Suprapubic skin (tissue), 4 donors: ENCODE measurements at regions not wholly inside any gene's neighbourhood (a gene's known extent, or its start where the extent isn't known, plus 50 kb on each side); places are given as distances from the start of the nearest gene placed in this dataset.

Experiments used
- DNase-seq, 2 donors: peaks; one replicate each; pipeline ENCODE4 v3.0.0-alpha.2; 2019; ENCODE audit warnings: low spot score in 2 of 2
- H3K27ac ChIP-seq: fragments of 200-600 bp; sonication (generic); one replicate; pipeline ENCODE4 v1.5.1; 2019
- H3K27me3 ChIP-seq: fragments of 200-600 bp; sonication (generic); one replicate; pipeline ENCODE4 v1.5.1; 2019
- H3K36me3 ChIP-seq: fragments of 200-600 bp; sonication (generic); one replicate; pipeline ENCODE4 v1.5.1; 2019
- H3K4me1 ChIP-seq: fragments of 200-600 bp; sonication (generic); one replicate; pipeline ENCODE4 v1.5.1; 2019
- H3K4me3 ChIP-seq: fragments of 200-600 bp; sonication (generic); one replicate; pipeline ENCODE4 v1.5.1; 2019; ENCODE audit warnings: mild to moderate bottlenecking
- H3K9me3 ChIP-seq: fragments of 200-600 bp; sonication (generic); one replicate; pipeline ENCODE4 v1.5.1; 2019
- EP300 ChIP-seq: sonication (generic); formaldehyde crosslinking; IDR thresholded peaks from one replicate; pipeline ENCODE4 v1.6.1; 2017; ENCODE audit warnings: antibody characterized with exemption
- POLR2A ChIP-seq, 2 donors: fragments of 450-650 bp; IDR thresholded peaks; one replicate each; pipeline ENCODE4 v1.6.1; 2017; ENCODE audit warnings: antibody characterized with exemption in 2 of 2, mild to moderate bottlenecking in 2 of 2, moderate library complexity in 2 of 2
- POLR2AphosphoS5 ChIP-seq, 3 donors: sonication (generic); formaldehyde crosslinking; IDR thresholded peaks; one replicate each; pipeline ENCODE4 v1.6.1; 2017; ENCODE audit warnings: antibody characterized with exemption in 3 of 3
- WGBS: methylation state at CpG from one replicate; pipeline ENCODE4 v1.1.5; 2018; 5-methylcytosine and 5-hydroxymethylcytosine counted together
- TF ChIP-seq, protein P1 (sequence below), 2 donors: fragments of 200-600 bp in 1 of 2; fragments of 450-650 bp in 1 of 2; sonication (generic) in 1 of 2; IDR thresholded peaks; one replicate each; pipeline ENCODE4 v1.5.1; 2016 to 2019; ENCODE audit warnings: antibody characterized with exemption in 2 of 2, mild to moderate bottlenecking in 1 of 2, moderate library complexity in 1 of 2

DNA sequence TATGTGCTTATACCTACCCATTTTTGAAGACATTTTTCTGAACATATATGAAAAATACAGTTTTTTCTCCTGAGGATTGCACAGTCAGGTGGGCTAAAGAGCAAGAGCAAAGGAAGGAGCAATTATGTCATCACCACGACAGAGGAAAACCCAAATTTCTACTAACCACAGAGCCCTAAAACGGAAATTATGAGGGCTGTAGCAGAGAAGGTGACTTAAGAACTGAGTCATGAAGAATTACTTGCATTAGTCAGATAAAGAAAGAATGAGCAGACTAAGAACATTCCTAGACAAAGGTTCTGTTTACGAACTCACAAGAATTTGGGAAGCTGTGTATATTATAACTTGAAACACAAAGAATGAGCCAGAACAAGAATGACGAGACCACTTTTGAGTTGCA lies 974.4 kb downstream of the NXPH1 start:
- H3K27me3 ChIP-seq, result no peaks in the 10 kb centered on the region
- TF ChIP-seq POLR2AphosphoS5 (IDR thresholded peaks at IDR 0.05) (no peak), POLR2A (IDR thresholded peaks at IDR 0.05) (no peak), EP300 (no peak)
- TF ChIP-seq, protein P1, sequence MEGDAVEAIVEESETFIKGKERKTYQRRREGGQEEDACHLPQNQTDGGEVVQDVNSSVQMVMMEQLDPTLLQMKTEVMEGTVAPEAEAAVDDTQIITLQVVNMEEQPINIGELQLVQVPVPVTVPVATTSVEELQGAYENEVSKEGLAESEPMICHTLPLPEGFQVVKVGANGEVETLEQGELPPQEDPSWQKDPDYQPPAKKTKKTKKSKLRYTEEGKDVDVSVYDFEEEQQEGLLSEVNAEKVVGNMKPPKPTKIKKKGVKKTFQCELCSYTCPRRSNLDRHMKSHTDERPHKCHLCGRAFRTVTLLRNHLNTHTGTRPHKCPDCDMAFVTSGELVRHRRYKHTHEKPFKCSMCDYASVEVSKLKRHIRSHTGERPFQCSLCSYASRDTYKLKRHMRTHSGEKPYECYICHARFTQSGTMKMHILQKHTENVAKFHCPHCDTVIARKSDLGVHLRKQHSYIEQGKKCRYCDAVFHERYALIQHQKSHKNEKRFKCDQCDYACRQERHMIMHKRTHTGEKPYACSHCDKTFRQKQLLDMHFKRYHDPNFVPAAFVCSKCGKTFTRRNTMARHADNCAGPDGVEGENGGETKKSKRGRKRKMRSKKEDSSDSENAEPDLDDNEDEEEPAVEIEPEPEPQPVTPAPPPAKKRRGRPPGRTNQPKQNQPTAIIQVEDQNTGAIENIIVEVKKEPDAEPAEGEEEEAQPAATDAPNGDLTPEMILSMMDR (IDR thresholded peaks at IDR 0.05), result no peak
- no peak overlapping the region for H3K4me3 ChIP-seq
- H3K4me1 ChIP-seq, result no peaks in the 10 kb centered on the region
- WGBS, result 61% methylated on average over 4 of the region's 4 CpGs
- no peak overlapping the region for H3K27ac ChIP-seq
- H3K9me3 ChIP-seq, result no peaks in the 10 kb centered on the region
- no peak for DNase-seq
- no peaks in the 10 kb centered on the region for H3K36me3 ChIP-seq

DNA sequence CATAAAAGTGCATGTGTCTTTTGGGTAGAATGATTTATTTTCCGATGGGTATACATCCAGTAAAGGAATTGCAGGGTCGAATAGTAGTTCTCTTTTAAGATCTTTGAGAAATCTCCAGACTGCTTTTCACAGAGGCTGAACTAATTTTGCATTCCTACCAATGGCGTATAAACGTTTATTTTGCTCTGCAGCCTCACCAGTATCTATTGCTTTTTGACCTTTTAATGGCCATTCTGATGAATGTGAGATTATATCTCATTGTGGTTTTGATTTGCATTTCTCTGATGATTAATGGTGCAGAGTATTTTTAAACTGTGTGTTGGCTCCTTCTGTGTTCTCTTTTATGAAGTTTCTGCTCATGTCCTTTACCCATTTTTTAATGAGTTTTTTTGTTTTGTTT lies 1020.1 kb downstream of the NXPH1 start:
- Histone ChIP-seq H3K4me1 (no peaks in the 10 kb centered on the region), H3K27me3 (no peaks in the 10 kb centered on the region), H3K9me3 (no peaks in the 10 kb centered on the region), H3K27ac (no peak overlapping the region), H3K4me3 (no peak overlapping the region), H3K36me3 (no peaks in the 10 kb centered on the region)
- 86% methylated on average over 4 of the region's 4 CpGs for whole genome bisulfite sequencing
- TF ChIP-seq POLR2AphosphoS5 (IDR thresholded peaks at IDR 0.05) (no peak), EP300 (no peak), POLR2A (IDR thresholded peaks at IDR 0.05) (no peak)
- TF ChIP-seq, protein P1 (IDR thresholded peaks at IDR 0.05), result no peak
- no peak for DNase-seq

DNA sequence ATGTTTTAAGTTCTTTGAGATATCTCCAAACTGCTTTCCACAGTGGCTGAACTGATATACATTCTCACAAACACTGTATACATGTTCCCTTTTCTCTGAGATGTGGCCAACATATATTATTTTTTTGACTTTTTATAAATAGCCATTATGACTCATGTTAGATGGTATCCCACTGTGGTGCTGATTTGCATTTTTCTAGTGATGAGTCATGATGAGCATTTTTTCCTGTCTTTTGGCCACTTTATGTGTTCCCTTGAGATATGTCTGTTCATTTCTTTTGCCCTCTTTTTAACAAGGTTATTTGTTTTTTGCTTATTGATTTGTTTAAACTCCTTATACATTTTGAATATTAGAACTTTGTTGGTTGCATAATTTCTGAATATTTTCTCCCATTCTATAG lies 1055.1 kb downstream of the NXPH1 start:
- TF ChIP-seq POLR2AphosphoS5 (IDR thresholded peaks at IDR 0.05) (no peak), EP300 (no peak), POLR2A (IDR thresholded peaks at IDR 0.05) (no peak)
- TF ChIP-seq, protein P1 (IDR thresholded peaks at IDR 0.05), result no peak
- Histone ChIP-seq H3K4me3 (no peak overlapping the region), H3K4me1 (no peaks in the 10 kb centered on the region), H3K9me3 (no peaks in the 10 kb centered on the region), H3K27me3 (no peaks in the 10 kb centered on the region), H3K27ac (no peak overlapping the region), H3K36me3 (no peaks in the 10 kb centered on the region)
- DNase-seq, result no peak

GRCh38 chr7:9498303-9498702 lies 1064.9 kb downstream of the NXPH1 start:
- no peaks in the 10 kb centered on the region for H3K9me3 ChIP-seq
- no peak for DNase-seq
- no peaks in the 10 kb centered on the region for H3K27me3 ChIP-seq
- no peak overlapping the region for H3K27ac ChIP-seq
- H3K4me3 ChIP-seq, result no peak overlapping the region
- H3K36me3 ChIP-seq, result no peaks in the 10 kb centered on the region
- H3K4me1 ChIP-seq, result no peaks in the 10 kb centered on the region
- TF ChIP-seq POLR2A (IDR thresholded peaks at IDR 0.05), result no peak
- TF ChIP-seq EP300, result no peak
- TF ChIP-seq, protein P1 (IDR thresholded peaks at IDR 0.05), result no peak
- no peak for TF ChIP-seq POLR2AphosphoS5 (IDR thresholded peaks at IDR 0.05)
- 41% methylated on average over 3 of the region's 3 CpGs for whole genome bisulfite sequencing

GRCh38 chr7:9502269-9502668 lies 1068.9 kb downstream of the NXPH1 start:
- H3K27ac ChIP-seq, result no peak overlapping the region
- no peaks in the 10 kb centered on the region for H3K4me1 ChIP-seq
- TF ChIP-seq, protein P1 (IDR thresholded peaks at IDR 0.05), result no peak
- TF ChIP-seq POLR2AphosphoS5 (IDR thresholded peaks at IDR 0.05) (no peak), EP300 (no peak), POLR2A (IDR thresholded peaks at IDR 0.05) (no peak)
- no peaks in the 10 kb centered on the region for H3K9me3 ChIP-seq
- no peaks in the 10 kb centered on the region for H3K27me3 ChIP-seq
- DNase-seq, result no peak
- no peaks in the 10 kb centered on the region for H3K36me3 ChIP-seq
- no peak overlapping the region for H3K4me3 ChIP-seq
- 85% methylated on average over 1 of the region's 1 CpG for WGBS
